ENCODE measurements at regions not wholly inside any gene's neighbourhood (a gene's known extent, or its start where the extent isn't known, plus 50 kb on each side); places are given as distances from the start of the nearest gene placed in this dataset.

DNA sequence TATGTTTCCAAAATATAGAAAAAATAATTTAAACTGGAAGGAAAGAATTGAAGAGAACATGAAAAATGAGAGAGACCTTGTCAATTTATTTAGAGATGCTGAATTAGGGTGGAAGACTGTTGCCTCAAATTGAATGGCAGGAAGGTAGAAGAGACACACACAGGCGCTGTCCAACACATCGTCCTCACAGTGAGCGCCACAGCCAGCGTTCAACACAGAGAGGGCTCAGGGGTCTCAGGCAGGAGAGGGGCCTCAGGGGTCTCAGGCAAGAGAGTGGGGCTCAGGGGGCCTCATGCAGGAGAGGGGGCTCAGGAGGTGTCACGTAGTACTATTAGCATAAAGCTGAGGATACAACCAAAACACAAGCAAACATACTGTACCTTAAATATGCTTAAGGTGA lies 65.7 kb downstream of the TMEM18 start:
- Mint-ChIP-seq H3K27me3 (peaks cover 4% of the 10 kb centered on the region), H3K36me3 (ENCODE audit: low read depth) (no peaks in the 10 kb centered on the region), H3K27ac (no peak overlapping the region), H3K4me3 (no peak overlapping the region), H3K4me1 (ENCODE audit: low read depth) (no peaks in the 10 kb centered on the region), H3K9me3 (no peaks in the 10 kb centered on the region)
- DNase-seq = no peak

DNA sequence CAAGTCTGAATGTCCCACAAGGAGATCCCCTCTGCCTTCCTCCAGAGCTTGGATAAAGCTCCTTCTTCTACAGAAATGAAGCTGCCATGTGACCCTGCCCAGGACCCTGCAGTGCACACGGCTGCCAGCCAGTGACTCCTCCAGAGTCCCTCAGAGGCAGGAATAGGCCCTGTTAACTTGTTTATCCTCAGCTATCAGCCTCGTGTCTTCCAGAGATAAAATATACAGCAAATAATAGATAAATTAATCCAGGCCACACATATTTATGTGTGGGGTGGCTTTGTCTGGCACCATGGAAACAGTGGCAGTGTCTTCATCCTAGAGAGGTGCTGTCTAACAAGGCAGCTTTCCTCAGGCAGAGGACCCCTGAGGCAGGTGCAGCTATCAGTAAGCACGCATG lies 66.7 kb downstream of the TMEM18 start:
- Mint-ChIP-seq H3K27me3 (peaks cover 4% of the 10 kb centered on the region), H3K4me3 (no peak overlapping the region), H3K27ac (no peak overlapping the region), H3K9me3 (no peaks in the 10 kb centered on the region), H3K4me1 (ENCODE audit: low read depth) (no peaks in the 10 kb centered on the region), H3K36me3 (ENCODE audit: low read depth) (no peaks in the 10 kb centered on the region)
- no peak for DNase-seq

DNA sequence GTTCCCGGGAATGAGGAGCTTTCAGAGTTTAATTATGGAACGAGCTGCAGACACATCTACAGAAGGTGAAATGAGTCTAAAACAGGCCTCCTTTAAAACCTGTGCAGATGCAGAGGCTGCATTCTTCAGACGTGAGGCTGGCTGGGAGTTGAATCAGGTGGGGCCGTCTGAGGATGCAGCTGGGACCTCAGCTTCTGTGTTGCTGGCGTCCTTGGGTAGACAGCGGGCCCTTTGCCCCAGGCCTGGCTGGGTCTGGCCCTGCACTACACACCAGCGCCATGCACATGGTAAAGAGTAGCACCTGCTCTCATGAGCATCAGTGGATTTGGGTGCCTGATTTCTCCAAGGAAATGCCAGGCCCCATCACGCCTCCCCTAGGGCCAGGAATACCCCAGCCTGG lies 67.3 kb downstream of the TMEM18 start:
- no peak overlapping the region for H3K27ac Mint-ChIP-seq
- DNase-seq = no peak
- no peaks in the 10 kb centered on the region for H3K36me3 Mint-ChIP-seq (ENCODE audit: low read depth)
- H3K4me1 Mint-ChIP-seq (ENCODE audit: low read depth) = no peaks in the 10 kb centered on the region
- H3K4me3 Mint-ChIP-seq = no peak overlapping the region
- H3K9me3 Mint-ChIP-seq = no peaks in the 10 kb centered on the region
- peaks cover 4% of the 10 kb centered on the region for H3K27me3 Mint-ChIP-seq

DNA sequence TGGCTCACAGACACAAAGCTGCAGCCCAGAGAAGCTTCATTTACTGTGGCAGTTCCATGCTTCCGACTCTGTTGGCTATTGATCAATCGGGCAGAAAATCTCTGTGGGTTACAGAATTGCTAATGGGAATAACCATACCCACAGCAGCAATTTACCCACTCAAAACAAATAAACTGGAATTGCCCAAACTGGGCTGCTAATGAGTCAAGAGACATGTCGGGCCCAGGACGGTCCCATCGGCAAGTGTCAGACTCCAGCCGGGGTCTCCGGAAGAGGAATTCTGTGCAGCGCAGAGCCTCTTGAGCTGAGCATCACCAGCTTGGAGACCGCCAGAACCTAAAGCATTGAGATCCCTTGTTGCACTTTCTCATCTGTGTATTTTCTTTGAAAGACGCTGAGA lies 67.8 kb downstream of the TMEM18 start:
- Mint-ChIP-seq H3K36me3 (ENCODE audit: low read depth) (no peaks in the 10 kb centered on the region), H3K4me3 (no peak overlapping the region), H3K9me3 (no peaks in the 10 kb centered on the region), H3K27me3 (peaks cover 4% of the 10 kb centered on the region), H3K4me1 (ENCODE audit: low read depth) (no peaks in the 10 kb centered on the region), H3K27ac (no peak overlapping the region)
- no peak for DNase-seq

DNA sequence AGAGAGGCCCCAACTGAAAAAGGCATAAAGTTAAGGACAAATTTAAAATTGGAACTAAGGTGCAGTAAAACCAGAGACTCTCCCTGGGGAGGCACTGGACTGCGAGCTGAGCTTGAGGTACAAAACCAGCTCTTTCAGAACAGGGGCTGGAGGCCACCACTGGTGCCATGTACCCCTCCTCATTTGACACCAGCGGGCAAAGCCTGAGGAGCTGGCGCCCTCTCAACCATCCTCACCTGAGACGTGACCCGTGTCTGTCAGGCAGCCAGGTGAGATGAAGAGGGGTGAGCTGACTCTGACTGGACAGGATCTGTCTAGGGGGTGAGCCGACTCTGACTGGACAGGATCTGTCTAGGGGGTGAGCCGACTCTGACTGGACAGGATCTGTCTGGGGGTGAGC lies 68.5 kb downstream of the TMEM18 start:
- no peak overlapping the region for H3K27ac Mint-ChIP-seq
- no peak overlapping the region for H3K4me3 Mint-ChIP-seq
- H3K36me3 Mint-ChIP-seq (ENCODE audit: low read depth) = no peaks in the 10 kb centered on the region
- peaks cover 4% of the 10 kb centered on the region for H3K27me3 Mint-ChIP-seq
- H3K9me3 Mint-ChIP-seq = no peaks in the 10 kb centered on the region
- H3K4me1 Mint-ChIP-seq (ENCODE audit: low read depth) = no peaks in the 10 kb centered on the region
- DNase-seq = no peak

DNA sequence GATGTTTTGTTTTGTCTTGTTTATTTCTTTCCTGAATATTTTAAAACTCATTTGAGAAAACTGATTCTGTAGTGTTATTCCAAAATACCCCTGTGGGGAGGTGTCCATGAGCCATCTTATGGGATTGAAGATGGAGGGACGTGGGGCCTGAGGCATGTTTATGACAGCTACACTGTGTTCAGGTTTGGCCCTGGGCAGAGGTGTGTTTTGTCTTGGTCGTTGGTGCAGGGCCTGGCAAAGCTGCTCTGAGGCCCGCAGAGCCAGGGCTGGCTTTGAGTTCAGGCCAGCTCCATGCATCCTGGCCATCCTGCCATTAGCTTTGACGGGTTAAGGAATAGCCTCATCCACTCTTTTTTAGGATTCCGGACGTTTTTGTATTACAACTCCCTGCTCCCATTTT lies 68.9 kb downstream of the TMEM18 start:
- DNase-seq = no peak
- no peaks in the 10 kb centered on the region for H3K36me3 Mint-ChIP-seq (ENCODE audit: low read depth)
- H3K27me3 Mint-ChIP-seq = peaks cover 4% of the 10 kb centered on the region
- H3K9me3 Mint-ChIP-seq = no peaks in the 10 kb centered on the region
- H3K4me3 Mint-ChIP-seq = no peak overlapping the region
- H3K4me1 Mint-ChIP-seq (ENCODE audit: low read depth) = no peaks in the 10 kb centered on the region
- H3K27ac Mint-ChIP-seq = no peak overlapping the region

DNA sequence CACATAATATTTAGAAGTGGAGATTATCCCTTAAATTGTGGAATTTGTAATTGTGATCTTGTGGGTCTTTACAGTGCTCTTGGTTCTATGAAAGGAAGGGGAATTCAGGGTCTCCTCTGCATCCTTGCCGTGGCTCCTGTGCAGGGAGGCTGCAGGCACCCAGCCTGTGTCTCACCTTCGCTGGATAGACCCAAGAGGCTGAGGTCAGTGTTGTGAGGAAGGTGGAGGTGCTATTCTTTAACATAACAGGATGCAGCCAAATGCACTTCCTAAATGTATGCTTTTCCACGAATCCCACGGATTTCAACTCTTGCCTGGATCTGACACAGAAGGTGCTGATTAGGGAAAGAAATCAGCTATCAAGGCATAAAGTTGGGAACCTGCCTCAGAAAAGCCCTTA lies 69.5 kb downstream of the TMEM18 start:
- Mint-ChIP-seq H3K36me3 (ENCODE audit: low read depth) (no peaks in the 10 kb centered on the region), H3K27me3 (peaks cover 4% of the 10 kb centered on the region), H3K4me3 (no peak overlapping the region), H3K9me3 (no peaks in the 10 kb centered on the region), H3K4me1 (ENCODE audit: low read depth) (no peaks in the 10 kb centered on the region), H3K27ac (no peak overlapping the region)
- DNase-seq = no peak

DNA sequence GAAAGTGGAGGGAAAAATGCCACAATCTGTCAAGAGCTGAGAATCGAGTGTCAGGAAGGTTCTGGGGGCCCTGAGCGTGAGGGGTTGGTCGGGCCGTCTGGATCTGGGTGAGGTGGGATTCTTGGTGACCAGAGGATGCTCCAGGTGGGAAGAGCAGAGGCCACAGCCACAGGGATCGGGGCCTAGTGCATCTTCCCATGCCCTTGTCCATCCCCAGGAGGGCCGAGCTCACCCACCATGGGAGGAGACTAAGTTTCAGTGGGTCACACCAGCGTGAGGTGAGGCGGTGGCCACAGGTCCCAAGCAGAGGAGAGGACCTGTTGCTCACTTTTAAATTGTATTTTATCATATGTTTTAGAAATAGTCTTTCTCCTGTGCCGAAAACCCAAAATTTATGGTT lies 70.0 kb downstream of the TMEM18 start:
- DNase-seq = no peak

DNA sequence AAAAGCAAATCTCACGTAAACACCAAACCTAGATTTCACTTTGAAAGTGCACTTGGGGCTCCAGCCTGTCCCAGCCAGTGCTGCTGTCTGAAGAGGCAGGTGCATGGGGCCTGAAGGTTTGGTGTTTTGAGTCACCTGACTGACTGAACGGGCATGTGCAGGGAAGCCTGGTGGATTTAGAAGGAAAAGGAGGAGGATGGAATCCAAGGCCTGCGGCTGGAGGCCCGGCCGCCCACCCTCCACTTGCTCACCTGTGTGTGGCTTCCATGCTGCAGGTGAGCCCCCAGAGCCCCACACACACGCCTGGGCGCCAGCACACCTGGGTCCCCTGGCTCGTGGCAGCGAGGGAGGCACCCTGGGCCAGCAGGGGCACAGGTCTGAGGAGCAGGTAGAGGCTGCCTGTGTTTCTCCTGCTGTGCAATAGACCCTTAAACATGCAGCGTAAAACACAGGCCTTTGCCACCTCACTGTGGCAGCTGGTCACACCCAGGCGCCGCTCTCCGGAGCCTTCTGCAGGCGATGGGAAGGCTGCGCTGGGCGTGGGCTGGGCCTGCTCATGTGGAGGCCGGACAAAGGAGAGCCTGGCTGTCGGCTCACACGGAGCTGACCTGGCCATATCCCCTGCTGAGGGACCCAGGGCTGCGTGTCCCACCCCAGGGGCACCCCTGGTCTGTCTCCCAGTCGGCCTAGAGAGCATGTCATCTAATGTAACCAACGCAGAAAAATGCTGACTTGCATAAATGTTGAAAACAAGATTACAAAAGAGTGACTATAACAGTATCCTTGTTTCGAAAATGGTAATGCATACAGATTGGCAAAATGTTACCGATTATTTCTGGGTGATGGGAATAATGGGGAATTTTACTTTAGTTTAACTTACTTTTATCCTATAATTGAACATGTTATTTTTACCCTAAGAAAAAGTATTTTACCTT lies 71.3 kb downstream of the TMEM18 start:
- Mint-ChIP-seq H3K27me3 (peaks cover 4% of the 10 kb centered on the region), H3K9me3 (no peaks in the 10 kb centered on the region), H3K36me3 (ENCODE audit: low read depth) (no peaks in the 10 kb centered on the region), H3K27ac (no peak overlapping the region), H3K4me1 (ENCODE audit: low read depth) (no peaks in the 10 kb centered on the region), H3K4me3 (no peak overlapping the region)
- no peak for DNase-seq

More for the DNA sequence above, 70.0 kb downstream of the TMEM18 start:
- H3K27me3 Mint-ChIP-seq = peaks cover 4% of the 10 kb centered on the region
- H3K36me3 Mint-ChIP-seq (ENCODE audit: low read depth) = no peaks in the 10 kb centered on the region
- no peak overlapping the region for H3K4me3 Mint-ChIP-seq
- no peaks in the 10 kb centered on the region for H3K4me1 Mint-ChIP-seq (ENCODE audit: low read depth)
- no peaks in the 10 kb centered on the region for H3K9me3 Mint-ChIP-seq
- no peak overlapping the region for H3K27ac Mint-ChIP-seq

DNA sequence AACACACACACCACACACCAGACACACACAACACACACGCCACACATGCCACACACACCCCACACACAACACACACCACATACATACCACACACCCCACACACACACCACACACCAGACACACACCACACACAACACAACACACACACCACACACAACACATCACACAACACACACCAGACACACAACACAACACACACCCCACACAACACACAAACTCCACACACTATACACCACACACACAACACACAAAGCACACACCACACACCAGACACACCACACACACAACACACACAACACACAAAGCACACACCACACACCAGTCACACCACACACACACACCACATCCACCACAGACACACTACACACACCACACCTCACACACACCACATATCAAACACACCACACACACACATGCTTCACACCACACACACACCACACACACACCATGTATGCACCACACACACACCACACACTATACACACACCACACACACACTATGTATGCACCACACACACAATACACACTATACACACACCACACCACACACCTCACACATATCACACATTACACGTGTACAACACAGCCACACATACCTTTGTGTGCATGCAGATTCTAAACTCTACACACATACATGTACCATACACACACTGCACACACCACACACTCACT lies 72.2 kb downstream of the TMEM18 start:
- H3K27me3 Mint-ChIP-seq = peaks cover 4% of the 10 kb centered on the region
- no peak for DNase-seq
- H3K4me3 Mint-ChIP-seq = no peak overlapping the region
- no peaks in the 10 kb centered on the region for H3K4me1 Mint-ChIP-seq (ENCODE audit: low read depth)
- no peaks in the 10 kb centered on the region for H3K36me3 Mint-ChIP-seq (ENCODE audit: low read depth)
- no peaks in the 10 kb centered on the region for H3K9me3 Mint-ChIP-seq
- H3K27ac Mint-ChIP-seq = no peak overlapping the region

DNA sequence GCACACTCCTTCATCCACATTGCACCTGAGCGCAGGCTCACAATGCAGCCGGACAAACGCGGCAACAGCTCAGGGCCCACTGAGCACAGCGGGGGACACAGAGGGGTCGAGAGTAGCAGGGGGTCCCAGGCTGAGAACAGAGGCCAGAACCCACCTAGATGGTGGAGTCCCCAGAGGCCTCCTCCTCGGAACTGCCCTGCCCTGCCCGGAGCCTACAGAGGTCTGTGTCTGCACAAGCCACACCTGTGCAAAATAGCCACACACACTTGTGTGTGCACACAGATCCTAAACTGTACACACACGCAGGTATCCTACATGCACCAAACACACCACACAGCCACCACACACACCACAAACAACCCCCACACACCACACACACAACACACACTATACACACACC lies 72.8 kb downstream of the TMEM18 start:
- Mint-ChIP-seq H3K4me3 (no peak overlapping the region), H3K36me3 (ENCODE audit: low read depth) (no peaks in the 10 kb centered on the region), H3K27me3 (peaks cover 4% of the 10 kb centered on the region), H3K27ac (no peak overlapping the region), H3K4me1 (ENCODE audit: low read depth) (no peaks in the 10 kb centered on the region), H3K9me3 (no peaks in the 10 kb centered on the region)
- no peak for DNase-seq

DNA sequence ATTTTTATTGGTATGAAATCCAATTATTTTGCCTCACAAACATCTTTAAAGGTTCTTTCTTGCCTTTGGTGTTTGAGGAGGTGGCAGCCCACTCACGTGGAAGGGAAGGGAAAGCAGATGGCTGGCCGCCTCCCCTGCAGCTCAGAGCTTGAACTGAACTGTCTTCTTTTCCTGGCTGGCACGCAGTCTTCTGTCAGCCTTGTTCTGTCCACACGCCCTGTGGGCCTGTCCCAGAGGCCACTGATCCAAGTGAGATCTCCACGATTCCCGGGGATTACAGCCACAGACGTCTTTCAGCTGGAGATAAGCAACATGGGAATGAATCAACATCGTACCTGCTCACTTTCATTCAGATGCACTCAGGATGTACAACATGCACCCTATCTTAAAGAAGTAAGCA lies 73.3 kb downstream of the TMEM18 start:
- no peak for DNase-seq
- peaks cover 4% of the 10 kb centered on the region for H3K27me3 Mint-ChIP-seq
- H3K4me1 Mint-ChIP-seq (ENCODE audit: low read depth) = no peaks in the 10 kb centered on the region
- no peaks in the 10 kb centered on the region for H3K9me3 Mint-ChIP-seq
- H3K36me3 Mint-ChIP-seq (ENCODE audit: low read depth) = no peaks in the 10 kb centered on the region
- H3K27ac Mint-ChIP-seq = no peak overlapping the region
- no peak overlapping the region for H3K4me3 Mint-ChIP-seq

DNA sequence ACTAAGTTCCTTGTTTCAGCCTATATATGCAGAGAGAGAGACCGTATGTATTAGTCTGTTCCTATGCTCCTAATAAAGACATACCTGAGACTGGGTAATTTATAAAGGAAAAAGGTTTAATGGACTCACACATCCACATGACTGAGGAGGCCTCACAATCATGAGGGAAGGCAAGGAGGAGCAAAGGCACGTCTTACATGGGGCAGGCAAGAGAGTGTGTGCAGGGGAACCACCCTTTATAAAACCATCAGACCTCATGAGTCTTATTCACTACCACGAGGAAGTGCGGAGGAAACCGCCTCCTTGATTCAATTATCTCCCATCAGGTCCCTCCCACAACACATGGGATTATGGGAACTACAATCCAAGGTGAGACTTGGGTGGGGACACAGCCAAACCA lies 73.8 kb downstream of the TMEM18 start:
- H3K27ac Mint-ChIP-seq = no peak overlapping the region
- no peak for DNase-seq
- no peaks in the 10 kb centered on the region for H3K36me3 Mint-ChIP-seq (ENCODE audit: low read depth)
- H3K27me3 Mint-ChIP-seq = peaks cover 4% of the 10 kb centered on the region
- no peaks in the 10 kb centered on the region for H3K4me1 Mint-ChIP-seq (ENCODE audit: low read depth)
- no peak overlapping the region for H3K4me3 Mint-ChIP-seq
- H3K9me3 Mint-ChIP-seq = no peaks in the 10 kb centered on the region

DNA sequence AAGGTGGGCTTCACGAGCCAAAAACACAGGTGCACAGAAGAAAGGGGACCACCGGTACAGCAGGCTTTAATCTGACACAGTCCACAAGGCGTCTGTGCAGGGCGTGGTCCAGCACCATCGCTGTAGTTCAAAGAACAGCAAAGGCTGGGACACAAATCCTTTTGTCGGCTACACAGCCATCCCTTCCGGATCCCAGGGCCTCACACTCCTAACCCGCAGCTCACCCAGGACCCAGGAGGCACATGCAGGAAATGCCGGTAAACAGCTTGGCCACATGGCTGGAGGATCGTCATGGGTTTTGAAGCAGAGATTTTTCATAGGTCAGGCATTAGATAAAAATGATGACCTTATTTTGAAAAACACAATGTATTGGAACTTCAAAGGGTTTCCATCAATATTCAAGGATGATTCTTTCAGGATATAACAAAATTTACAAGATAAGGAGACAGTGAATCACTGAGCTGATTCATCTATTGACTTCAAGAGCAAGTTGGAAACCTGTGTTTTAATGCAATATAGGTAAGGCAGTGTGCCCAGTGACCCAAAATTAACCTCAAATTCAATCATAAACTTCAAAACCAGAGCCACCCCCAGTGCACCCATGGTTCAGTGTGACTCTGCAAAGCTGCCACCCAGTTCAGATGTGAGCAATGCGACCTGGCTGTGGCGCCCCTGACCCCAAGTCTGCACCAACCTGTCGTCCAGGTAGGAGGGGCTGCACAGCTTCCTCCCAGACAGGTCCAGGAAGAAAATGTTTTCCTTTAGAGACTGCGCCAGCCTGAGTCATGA lies 74.4 kb downstream of the TMEM18 start:
- Mint-ChIP-seq H3K4me3 (no peak overlapping the region), H3K36me3 (ENCODE audit: low read depth) (no peaks in the 10 kb centered on the region), H3K9me3 (no peaks in the 10 kb centered on the region), H3K27me3 (peaks cover 4% of the 10 kb centered on the region), H3K27ac (no peak overlapping the region), H3K4me1 (ENCODE audit: low read depth) (no peaks in the 10 kb centered on the region)
- no peak for DNase-seq

Measured in activated T-cell treated with anti-CD3 and anti-CD28 coated beads, Interleukin-2, amount 50 U/mL, for 24 hours (primary cell).